ENCODE measurements at regions not wholly inside any gene's neighbourhood (a gene's known extent, or its start where the extent isn't known, plus 50 kb on each side); places are given as distances from the start of the nearest gene placed in this dataset.

- in situ Hi-C loops (cut with HindIII; ENCODE audit: low pct_unique_long_range_greater_than_20kb, low sequenced_read_pairs) = no loop called here
- DNase-seq (ENCODE audit: low read depth, low spot score) = no peak
Measured at GRCh38 chr15:29968099-29968894, 114.5 kb upstream of the GOLGA8J start.

- in situ Hi-C loops (cut with HindIII; ENCODE audit: low pct_unique_long_range_greater_than_20kb, low sequenced_read_pairs) = no loop called here
- no peak for DNase-seq (ENCODE audit: low read depth, low spot score)
Measured at GRCh38 chr15:29962407-29962806, 120.3 kb upstream of the GOLGA8J start.

- in situ Hi-C loops (cut with HindIII; ENCODE audit: low pct_unique_long_range_greater_than_20kb, low sequenced_read_pairs) = no loop called here
- no peak for DNase-seq (ENCODE audit: low read depth, low spot score)
Measured at GRCh38 chr15:29959384-29960137, 123.2 kb upstream of the GOLGA8J start.

- in situ Hi-C loops (cut with HindIII; ENCODE audit: low pct_unique_long_range_greater_than_20kb, low sequenced_read_pairs) = no loop called here
Measured at GRCh38 chr15:29952225-29952624, 130.0 kb upstream of the TJP1 start.

GRCh38 chr15:29945943-29946596 lies 123.8 kb upstream of the TJP1 start:
- DNase-seq (ENCODE audit: low read depth, low spot score) = no peak
- in situ Hi-C loops (cut with HindIII; ENCODE audit: low pct_unique_long_range_greater_than_20kb, low sequenced_read_pairs) = no loop called here

More at GRCh38 chr15:29952225-29952624, 130.0 kb upstream of the TJP1 start:
- no peak for DNase-seq (ENCODE audit: low read depth, low spot score)

- DNase-seq (ENCODE audit: low read depth, low spot score) = no peak
- in situ Hi-C loops (cut with HindIII; ENCODE audit: low pct_unique_long_range_greater_than_20kb, low sequenced_read_pairs) = no loop called here
Measured at GRCh38 chr15:29944925-29945324, 122.7 kb upstream of the TJP1 start.

GRCh38 chr15:29942548-29942947 lies 120.3 kb upstream of the TJP1 start:
- no peak for DNase-seq (ENCODE audit: low read depth, low spot score)
- in situ Hi-C loops (cut with HindIII; ENCODE audit: low pct_unique_long_range_greater_than_20kb, low sequenced_read_pairs) = no loop called here

GRCh38 chr15:29942143-29942542 lies 119.9 kb upstream of the TJP1 start:
- in situ Hi-C loops (cut with HindIII; ENCODE audit: low pct_unique_long_range_greater_than_20kb, low sequenced_read_pairs) = no loop called here
- peak; percentile 71 for DNase-seq (ENCODE audit: low read depth, low spot score)

- in situ Hi-C loops (cut with HindIII; ENCODE audit: low pct_unique_long_range_greater_than_20kb, low sequenced_read_pairs) = no loop called here
- no peak for DNase-seq (ENCODE audit: low read depth, low spot score)
Measured at GRCh38 chr15:29939404-29939803, 117.1 kb upstream of the TJP1 start.

GRCh38 chr15:29938361-29939335 lies 116.4 kb upstream of the TJP1 start:
- peak; percentile 32 for DNase-seq (ENCODE audit: low read depth, low spot score)
- in situ Hi-C loops (cut with HindIII; ENCODE audit: low pct_unique_long_range_greater_than_20kb, low sequenced_read_pairs) = no loop called here

GRCh38 chr15:29937956-29938355 lies 115.7 kb upstream of the TJP1 start:
- no peak for DNase-seq (ENCODE audit: low read depth, low spot score)
- in situ Hi-C loops (cut with HindIII; ENCODE audit: low pct_unique_long_range_greater_than_20kb, low sequenced_read_pairs) = no loop called here

GRCh38 chr15:29936353-29937049 lies 114.2 kb upstream of the TJP1 start:
- DNase-seq (ENCODE audit: low read depth, low spot score) = no peak
- in situ Hi-C loops (cut with HindIII; ENCODE audit: low pct_unique_long_range_greater_than_20kb, low sequenced_read_pairs) = no loop called here

- peak; percentile 57 for DNase-seq (ENCODE audit: low read depth, low spot score)
- in situ Hi-C loops (cut with HindIII; ENCODE audit: low pct_unique_long_range_greater_than_20kb, low sequenced_read_pairs) = no loop called here
Measured at GRCh38 chr15:29935296-29936004, 113.2 kb upstream of the TJP1 start.

GRCh38 chr15:29934251-29934650 lies 112.0 kb upstream of the TJP1 start:
- DNase-seq (ENCODE audit: low read depth, low spot score) = no peak
- in situ Hi-C loops (cut with HindIII; ENCODE audit: low pct_unique_long_range_greater_than_20kb, low sequenced_read_pairs) = no loop called here

- in situ Hi-C loops (cut with HindIII; ENCODE audit: low pct_unique_long_range_greater_than_20kb, low sequenced_read_pairs) = no loop called here
Measured at GRCh38 chr15:29933042-29933803, 111.0 kb upstream of the TJP1 start.

GRCh38 chr15:29926083-29926388 lies 103.8 kb upstream of the TJP1 start:
- DNase-seq (ENCODE audit: low read depth, low spot score) = no peak
- in situ Hi-C loops (cut with HindIII; ENCODE audit: low pct_unique_long_range_greater_than_20kb, low sequenced_read_pairs) = no loop called here

More at GRCh38 chr15:29933042-29933803, 111.0 kb upstream of the TJP1 start:
- no peak for DNase-seq (ENCODE audit: low read depth, low spot score)

All from SK-MEL-5 (cell line).